Neural progenitor cell (in vitro differentiated cells): ENCODE measurements at regions not wholly inside any gene's neighbourhood (a gene's known extent, or its start where the extent isn't known, plus 50 kb on each side); places are given as distances from the start of the nearest gene placed in this dataset.

ENCODE experiments used
- DNase-seq: peaks from one replicate; pipeline ENCODE4 v3.0.0-alpha.2; 2016; ENCODE audit warnings: low spot score
- H2AFZ ChIP-seq: fragments of 200-600 bp; sonication (generic); replicated peaks from 2 replicates; pipeline ENCODE4 v1.6.1; 2016; ENCODE audit warnings: antibody characterized with exemption
- H3F3A ChIP-seq: fragments of 200-600 bp; sonication (generic); 2 replicates; pipeline ENCODE4 v1.6.1; 2016; ENCODE audit warnings: antibody characterized with exemption, low read depth
- H3K27ac ChIP-seq: fragments of 200-600 bp; sonication (generic); 2 replicates; pipeline ENCODE4 v1.5.1; 2016; ENCODE audit warnings: mild to moderate bottlenecking
- H3K27me3 ChIP-seq: fragments of 200-600 bp; sonication (generic); 2 replicates; pipeline ENCODE4 v1.6.1; 2016; ENCODE audit warnings: mild to moderate bottlenecking, moderate library complexity
- H3K36me3 ChIP-seq: fragments of 200-600 bp; sonication (generic); 2 replicates; pipeline ENCODE4 v1.5.1; 2016
- H3K4me1 ChIP-seq: fragments of 200-600 bp; sonication (generic); 2 replicates; pipeline ENCODE4 v1.6.1; 2016; ENCODE audit warnings: mixed run types
- H3K4me2 ChIP-seq: fragments of 200-600 bp; sonication (generic); 2 replicates; pipeline ENCODE4 v1.6.1; 2016
- H3K4me3 ChIP-seq: fragments of 200-600 bp; sonication (generic); 2 replicates; pipeline ENCODE4 v1.5.1; 2016
- H3K79me2 ChIP-seq: fragments of 200-600 bp; sonication (generic); 2 replicates; pipeline ENCODE4 v1.6.1; 2016; ENCODE audit warnings: low read depth
- H3K9ac ChIP-seq: fragments of 200-600 bp; sonication (generic); 2 replicates; pipeline ENCODE4 v1.6.1; 2016
- H3K9me3 ChIP-seq: fragments of 200-600 bp; sonication (generic); 2 replicates; pipeline ENCODE4 v1.5.1; 2016; ENCODE audit warnings: low read depth
- H4K20me1 ChIP-seq: fragments of 200-600 bp; sonication (generic); 2 replicates; pipeline ENCODE4 v1.6.1; 2016; ENCODE audit warnings: low read depth
- H3K27ac Mint-ChIP-seq: 3 replicates; pipeline ENCODE4 v1.8.0; 2021; ENCODE audit warnings: mixed read lengths
- H3K27me3 Mint-ChIP-seq: 2 replicates; pipeline ENCODE4 v1.8.0; 2022; ENCODE audit warnings: low read depth, mild to moderate bottlenecking, inconsistent platforms, moderate library complexity, mixed read lengths; ENCODE audit not compliant: insufficient read depth
- H3K36me3 Mint-ChIP-seq: 3 replicates; pipeline ENCODE4 v1.8.0; 2021; ENCODE audit warnings: mixed read lengths
- H3K4me1 Mint-ChIP-seq: 3 replicates; pipeline ENCODE4 v1.8.0; 2021; ENCODE audit warnings: mixed read lengths
- H3K4me3 Mint-ChIP-seq: 3 replicates; pipeline ENCODE4 v1.8.0; 2021; ENCODE audit warnings: mild to moderate bottlenecking, moderate library complexity, mixed read lengths
- H3K9me3 Mint-ChIP-seq: 3 replicates; pipeline ENCODE4 v1.8.0; 2020; ENCODE audit warnings: mixed read lengths
- CTCF ChIP-seq: fragments of 200-600 bp; sonication (generic); IDR thresholded peaks from 2 replicates; pipeline ENCODE4 v1.5.1; 2017; ENCODE audit warnings: antibody characterized with exemption, mild to moderate bottlenecking
- EZH2 ChIP-seq: fragments of 200-600 bp; sonication (generic); IDR thresholded peaks from 2 replicates; pipeline ENCODE4 v1.6.1; 2017; ENCODE audit warnings: antibody characterized with exemption, mild to moderate bottlenecking, moderate library complexity
- EZH2phosphoT487 ChIP-seq: fragments of 200-600 bp; sonication (generic); IDR thresholded peaks from 2 replicates; pipeline ENCODE4 v1.6.1; 2017; ENCODE audit warnings: antibody characterized with exemption

DNA sequence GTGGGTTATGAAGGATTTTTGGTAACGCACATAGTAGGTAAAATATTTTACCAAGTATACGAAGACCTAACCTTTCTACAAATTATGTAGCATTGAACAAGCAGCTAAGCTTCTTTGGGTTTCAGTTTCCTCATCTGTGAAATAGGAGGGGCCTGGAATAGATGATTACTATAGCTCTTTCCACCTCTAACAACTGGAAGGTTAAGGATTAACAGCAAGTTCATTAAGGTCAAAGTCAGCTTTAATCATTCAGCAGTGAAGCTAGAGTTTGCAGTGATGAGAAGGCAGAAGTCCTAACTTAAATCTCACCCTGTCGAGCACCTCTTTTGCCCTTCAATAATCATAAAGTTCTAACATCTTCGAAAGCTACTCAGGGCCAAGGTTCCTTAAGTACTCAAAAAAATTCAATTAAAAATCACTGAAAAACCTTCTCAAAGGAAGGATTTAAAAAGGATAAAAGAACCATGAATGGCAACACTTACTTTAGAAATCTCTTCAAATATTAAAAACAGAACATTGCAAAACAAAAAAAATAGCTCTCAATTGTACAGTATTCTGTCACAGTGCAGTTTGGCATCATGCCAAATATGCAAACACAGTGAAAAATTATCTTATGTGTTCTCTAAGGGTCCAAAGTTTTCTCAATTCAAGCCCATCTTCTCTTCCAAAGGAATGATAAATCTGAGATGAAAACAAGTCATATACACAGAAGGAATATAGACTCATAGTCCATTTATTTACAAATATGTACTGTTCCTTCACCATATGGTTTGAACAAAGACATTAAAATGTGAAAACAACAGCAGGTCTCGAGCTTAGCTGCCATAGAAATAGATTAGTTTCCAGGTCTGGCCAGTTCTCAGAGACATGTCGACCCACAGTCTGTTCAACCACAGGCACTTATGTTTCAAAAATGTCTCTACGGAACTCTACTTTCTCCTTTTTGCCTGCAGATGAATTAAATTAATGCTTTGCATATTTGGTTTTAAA lies 152.0 kb upstream of the SLC13A1 start:
- Histone ChIP-seq H3K79me2 (no peaks in the 10 kb centered on the region), H3K4me1 (peaks cover 4% of the 10 kb centered on the region), H3F3A (no peaks in the 10 kb centered on the region), H2AFZ (no peak overlapping the region), H3K27ac (no peak overlapping the region), H4K20me1 (no peaks in the 10 kb centered on the region), H3K9me3 (no peaks in the 10 kb centered on the region), H3K4me2 (no peak overlapping the region), H3K9ac (no peak overlapping the region), H3K27me3 (no peaks in the 10 kb centered on the region), H3K36me3 (no peaks in the 10 kb centered on the region), H3K4me3 (no peak overlapping the region)
- Mint-ChIP-seq H3K4me3 (no peak overlapping the region), H3K4me1 (peaks cover 19% of the 10 kb centered on the region), H3K27ac (no peak overlapping the region), H3K27me3 (no peaks in the 10 kb centered on the region), H3K36me3 (no peaks in the 10 kb centered on the region), H3K9me3 (peaks cover 3% of the 10 kb centered on the region)
- DNase-seq, result no peak
- no peak for TF ChIP-seq EZH2
- no peak for TF ChIP-seq EZH2phosphoT487

DNA sequence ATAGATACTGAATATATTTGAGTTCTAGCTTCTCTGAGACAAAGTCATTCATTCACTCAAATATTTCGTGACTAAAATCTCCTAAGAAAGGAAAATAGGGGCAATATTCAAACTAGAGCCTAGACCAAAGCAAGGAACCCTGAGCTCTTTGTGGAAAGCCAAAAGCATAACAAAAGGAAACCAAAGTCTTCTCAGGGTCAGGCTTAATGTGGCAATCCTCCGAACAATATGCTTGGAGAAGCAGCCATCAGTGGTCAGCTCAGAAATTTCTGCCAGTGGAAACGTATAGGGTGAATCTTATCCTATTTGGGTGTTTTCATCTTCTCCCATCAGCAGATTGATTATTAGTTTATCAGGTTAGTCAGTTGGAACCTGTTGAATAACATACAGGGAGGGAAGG lies 151.3 kb upstream of the SLC13A1 start:
- H3K36me3 Mint-ChIP-seq, result no peaks in the 10 kb centered on the region
- H3K9ac ChIP-seq, result no peak overlapping the region
- H3K27ac ChIP-seq, result no peak overlapping the region
- H3K4me2 ChIP-seq, result no peak overlapping the region
- H3K27me3 ChIP-seq, result no peaks in the 10 kb centered on the region
- no peaks in the 10 kb centered on the region for H3K79me2 ChIP-seq
- no peak for TF ChIP-seq CTCF
- TF ChIP-seq EZH2phosphoT487, result no peak
- TF ChIP-seq EZH2, result no peak
- no peak overlapping the region for H3K4me3 Mint-ChIP-seq
- no peaks in the 10 kb centered on the region for H3K9me3 ChIP-seq
- H3K27me3 Mint-ChIP-seq, result no peaks in the 10 kb centered on the region
- no peak overlapping the region for H2AFZ ChIP-seq
- no peaks in the 10 kb centered on the region for H3K36me3 ChIP-seq
- H3K4me3 ChIP-seq, result no peak overlapping the region
- peaks cover 3% of the 10 kb centered on the region for H3K9me3 Mint-ChIP-seq
- no peak for DNase-seq
- no peaks in the 10 kb centered on the region for H3F3A ChIP-seq
- H3K27ac Mint-ChIP-seq, result no peak overlapping the region
- no peaks in the 10 kb centered on the region for H4K20me1 ChIP-seq
- H3K4me1 Mint-ChIP-seq, result peaks cover 16% of the 10 kb centered on the region
- peaks cover 4% of the 10 kb centered on the region for H3K4me1 ChIP-seq

- no peak overlapping the region for H3K4me3 ChIP-seq
- H3K4me3 Mint-ChIP-seq, result no peak overlapping the region
- no peaks in the 10 kb centered on the region for H3K36me3 ChIP-seq
- H3K27me3 Mint-ChIP-seq, result no peaks in the 10 kb centered on the region
- H3K27ac ChIP-seq, result no peak overlapping the region
- H3K9me3 ChIP-seq, result no peaks in the 10 kb centered on the region
- no peaks in the 10 kb centered on the region for H3F3A ChIP-seq
- H3K36me3 Mint-ChIP-seq, result no peaks in the 10 kb centered on the region
- no peaks in the 10 kb centered on the region for H3K9me3 Mint-ChIP-seq
- no peak overlapping the region for H3K4me2 ChIP-seq
- H3K4me1 ChIP-seq, result peaks cover 4% of the 10 kb centered on the region
- peaks cover 8% of the 10 kb centered on the region for H3K4me1 Mint-ChIP-seq
- no peak for DNase-seq
- H3K27ac Mint-ChIP-seq, result no peak overlapping the region
- peak overlapping the region; percentile 79 for H2AFZ ChIP-seq
- no peaks in the 10 kb centered on the region for H4K20me1 ChIP-seq
- no peaks in the 10 kb centered on the region for H3K27me3 ChIP-seq
- H3K9ac ChIP-seq, result no peak overlapping the region
- no peaks in the 10 kb centered on the region for H3K79me2 ChIP-seq
- TF ChIP-seq EZH2phosphoT487, result no peak
- no peak for TF ChIP-seq EZH2
- TF ChIP-seq CTCF, result no peak
Measured at GRCh38 chr7:123348690-123349089, 148.9 kb upstream of the SLC13A1 start.

DNA sequence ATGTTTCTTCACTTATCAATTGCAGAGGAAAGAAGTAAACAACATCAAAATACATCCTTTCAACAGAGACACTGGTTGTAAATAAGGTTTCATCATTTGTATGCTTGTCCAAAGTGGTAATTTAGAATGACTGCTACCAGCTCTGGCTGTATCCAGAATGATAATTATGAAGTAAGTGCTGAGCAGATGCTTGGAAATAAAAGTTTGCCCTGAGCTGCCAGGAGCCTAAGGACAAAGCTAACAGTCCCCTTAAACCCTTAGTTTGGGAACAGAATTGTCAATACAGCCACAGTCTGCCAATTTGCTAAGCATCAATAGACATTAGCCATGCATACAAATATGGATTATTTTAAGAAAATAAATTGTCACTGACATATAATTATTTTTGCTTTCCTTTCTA lies 147.0 kb upstream of the SLC13A1 start:
- H3K27me3 Mint-ChIP-seq, result no peaks in the 10 kb centered on the region
- no peaks in the 10 kb centered on the region for H3K4me1 Mint-ChIP-seq
- no peak overlapping the region for H3K4me3 Mint-ChIP-seq

More for the DNA sequence above, 147.0 kb upstream of the SLC13A1 start:
- no peaks in the 10 kb centered on the region for H3K79me2 ChIP-seq
- peaks cover 4% of the 10 kb centered on the region for H3K4me1 ChIP-seq
- H3K27me3 ChIP-seq, result no peaks in the 10 kb centered on the region
- Mint-ChIP-seq H3K36me3 (no peaks in the 10 kb centered on the region), H3K9me3 (no peaks in the 10 kb centered on the region), H3K27ac (no peak overlapping the region)
- H3K4me3 ChIP-seq, result no peak overlapping the region
- no peak for DNase-seq
- H3K4me2 ChIP-seq, result no peak overlapping the region
- no peaks in the 10 kb centered on the region for H3F3A ChIP-seq
- H4K20me1 ChIP-seq, result no peaks in the 10 kb centered on the region
- H3K36me3 ChIP-seq, result no peaks in the 10 kb centered on the region
- H3K9ac ChIP-seq, result no peak overlapping the region
- TF ChIP-seq CTCF (no peak), EZH2 (no peak), EZH2phosphoT487 (no peak)
- H3K9me3 ChIP-seq, result no peaks in the 10 kb centered on the region
- no peak overlapping the region for H3K27ac ChIP-seq
- H2AFZ ChIP-seq, result no peak overlapping the region
